Activated CD4-positive, CD25-positive, alpha-beta regulatory T cell treated with anti-CD3 and anti-CD28 coated beads, Interleukin-2, amount 50 U/mL, for 24 hours (primary cell): ENCODE measurements at regions not wholly inside any gene's neighbourhood (a gene's known extent, or its start where the extent isn't known, plus 50 kb on each side); places are given as distances from the start of the nearest gene placed in this dataset.
"Not testable (repeated sequence)": the region's sequence is repeated elsewhere in the genome, so short reads cannot be mapped to it uniquely, and the experiment has no call there.

Experiments used
- ATAC-seq, 2 donors: fragments of 150-1000 bp; cut with Tn5 transposase; one replicate each; pipeline ENCODE4 v1.10.0; 2021; ENCODE audit warnings: mild to moderate bottlenecking in 1 of 2, moderate library complexity in 1 of 2

DNA sequence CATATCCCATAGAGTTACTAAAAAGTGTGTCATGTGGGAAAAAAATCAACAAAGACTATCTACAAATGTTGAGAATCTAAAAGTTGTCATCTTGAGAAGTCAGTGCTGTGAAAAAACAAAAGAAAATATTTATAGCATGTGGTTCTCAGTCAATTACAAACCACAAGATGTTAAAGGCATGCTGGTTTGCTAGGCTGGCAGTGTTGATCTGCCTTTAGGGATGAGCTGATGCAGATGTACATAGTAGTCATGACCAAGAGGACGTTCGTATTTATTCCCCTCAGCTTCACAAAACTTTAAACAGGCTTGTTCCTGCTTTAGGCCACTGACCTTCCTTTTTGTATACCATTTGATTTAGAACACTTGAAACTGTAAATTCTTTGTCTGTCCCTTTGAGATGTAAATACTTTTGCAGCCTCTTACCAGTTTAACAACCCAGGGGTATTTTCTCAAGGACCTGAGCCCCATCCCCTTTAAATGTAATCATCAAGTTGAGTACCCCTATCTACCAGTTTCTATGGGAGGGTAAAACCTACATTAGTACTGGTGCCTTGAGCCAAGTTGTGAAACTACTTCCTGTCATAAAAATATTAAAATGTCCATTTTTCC lies 446.6 kb downstream of the KCNJ18 start:
- no peak for ATAC-seq

DNA sequence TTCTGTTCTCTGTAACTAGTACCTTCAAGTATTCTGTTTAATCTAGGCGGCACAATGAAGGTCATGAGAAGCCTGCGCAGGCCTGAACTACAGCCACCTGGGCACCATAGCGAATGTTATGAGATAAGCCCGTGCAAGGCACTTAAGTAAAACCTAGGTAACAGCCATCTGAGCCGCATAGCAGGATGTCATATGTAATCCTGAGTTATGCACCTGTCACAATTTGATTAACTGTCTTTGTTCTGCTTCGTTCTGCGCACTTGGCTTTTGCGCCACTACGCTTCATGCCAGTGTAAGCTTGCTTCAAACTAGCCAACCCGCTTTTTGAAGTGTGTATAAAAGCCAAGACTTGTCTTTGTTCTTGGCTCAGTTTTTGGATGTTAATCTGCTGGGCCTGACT lies 449.8 kb downstream of the KCNJ18 start:
- ATAC-seq = no peak

DNA sequence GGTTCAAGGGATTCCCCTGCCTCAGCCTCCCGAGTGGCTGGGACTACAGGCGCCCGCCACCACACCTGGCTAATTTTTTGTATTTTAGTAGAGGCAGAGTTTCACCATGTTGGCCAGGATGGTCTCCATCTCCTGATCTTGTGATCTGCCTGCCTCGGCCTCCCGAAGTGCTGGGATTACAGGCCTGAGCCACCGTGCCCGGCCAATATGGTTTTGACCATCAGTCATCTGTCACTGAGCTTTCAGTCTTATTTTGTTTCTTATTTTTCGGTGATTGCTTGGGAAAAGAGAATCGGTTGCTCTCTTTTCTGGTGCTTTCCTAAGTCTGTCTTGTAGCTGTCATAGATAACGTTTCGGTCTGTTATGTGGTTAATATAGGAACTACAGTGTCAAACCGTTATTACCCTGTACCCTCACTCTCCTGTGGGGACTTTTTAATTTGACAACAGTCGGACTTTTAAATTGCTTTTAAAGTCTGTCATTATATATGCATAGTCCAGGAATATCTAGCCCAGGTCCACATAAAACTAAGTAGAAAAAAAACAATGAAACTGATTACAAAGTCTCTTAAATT lies 453.4 kb downstream of the KCNJ18 start:
- ATAC-seq = no peak

DNA sequence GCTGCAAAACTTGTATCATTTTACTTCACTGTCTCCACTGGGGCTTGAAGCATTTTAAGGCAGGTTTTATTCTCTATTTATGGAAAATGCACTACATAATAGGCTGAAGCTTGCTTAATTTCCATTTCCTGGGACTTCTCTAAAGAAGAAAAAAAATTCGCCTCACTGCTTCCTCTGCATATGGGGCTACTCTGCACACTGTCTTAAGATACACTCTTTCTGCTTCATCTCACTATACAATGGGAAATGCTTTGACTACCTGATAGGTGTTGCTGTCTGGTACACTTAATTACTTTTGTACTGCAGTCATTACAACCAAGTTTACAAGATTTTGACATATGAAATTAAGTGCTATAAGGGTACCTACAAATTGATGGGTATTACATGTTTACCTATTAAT lies 466.0 kb downstream of the KCNJ18 start:
- ATAC-seq = no peak

DNA sequence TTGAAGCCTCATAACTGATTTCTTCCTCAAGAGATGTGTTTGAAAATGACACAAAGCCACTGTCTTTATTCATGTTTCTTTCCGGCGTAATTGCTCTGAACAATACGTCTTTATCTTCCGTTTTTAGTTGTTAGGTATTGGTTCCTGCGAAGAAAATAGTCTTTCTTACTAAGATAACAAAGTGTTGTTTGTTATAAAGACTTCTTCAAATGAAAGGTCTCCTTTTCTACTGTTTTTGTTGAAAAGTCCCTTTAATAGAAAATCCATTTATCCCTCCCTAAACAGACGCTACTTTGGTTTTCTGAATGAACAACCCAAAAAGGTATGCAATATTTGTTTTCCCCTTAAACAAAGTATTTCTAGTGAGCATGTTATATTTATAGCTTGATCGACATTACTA lies 469.1 kb downstream of the KCNJ18 start:
- ATAC-seq = no peak

DNA sequence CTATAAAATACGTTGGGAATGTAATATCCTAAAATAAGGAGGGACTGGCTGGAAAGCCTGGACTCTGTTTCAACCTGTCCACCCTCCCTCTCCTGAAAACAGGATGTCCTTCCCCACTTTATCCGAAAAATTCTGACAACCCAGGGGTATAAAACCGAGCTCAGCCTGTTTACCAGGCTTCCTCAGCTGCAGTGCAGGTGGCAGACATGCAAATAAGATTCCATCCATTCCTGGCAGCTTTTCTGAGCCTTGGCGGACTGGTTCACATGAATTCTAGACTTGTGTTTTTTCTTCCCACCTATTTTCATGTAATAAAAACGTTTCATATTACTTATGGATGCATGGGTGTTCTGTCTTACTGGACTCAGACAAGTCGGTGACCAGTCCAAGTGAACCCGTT lies 479.3 kb downstream of the KCNJ18 start:
- ATAC-seq = no peak

DNA sequence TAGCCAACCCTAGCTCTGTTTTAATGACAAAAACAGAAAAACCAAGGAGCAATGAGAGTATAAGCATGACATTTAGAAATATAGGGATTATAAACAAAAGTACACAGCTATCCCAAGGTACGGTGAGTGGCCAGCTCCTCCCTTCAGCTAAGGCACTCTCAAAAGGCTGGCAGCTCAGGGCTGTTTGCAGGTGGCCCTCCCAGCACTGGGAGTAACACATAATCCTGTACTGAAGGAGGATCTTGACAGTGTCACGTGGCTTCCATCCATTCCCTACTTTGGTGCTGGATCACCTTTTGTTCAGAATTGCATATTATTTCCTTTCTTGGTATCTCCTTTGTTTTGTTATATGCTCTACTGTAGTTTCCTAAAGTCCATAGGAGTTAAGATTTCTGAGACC lies 500.8 kb downstream of the KCNJ18 start:
- no peak for ATAC-seq

DNA sequence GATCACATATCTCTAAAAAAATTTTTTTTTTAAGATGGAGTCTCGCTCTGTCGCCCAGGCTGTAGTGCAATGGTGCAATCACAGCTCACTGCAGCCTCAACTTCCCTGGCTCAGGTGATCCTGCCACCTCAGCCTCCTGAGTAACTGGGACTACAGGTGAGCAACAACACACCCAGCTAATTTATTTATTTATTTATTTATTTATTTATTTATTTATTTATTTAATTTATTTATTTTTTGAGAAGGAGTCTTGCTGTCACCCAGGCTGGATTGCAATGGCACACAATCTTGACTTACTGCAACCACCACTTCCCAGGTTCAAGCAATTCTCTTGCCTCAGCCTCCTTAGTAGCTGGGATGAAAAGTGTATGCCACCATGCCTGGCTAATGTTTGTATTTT lies 507.9 kb downstream of the KCNJ18 start:
- not testable (repeated sequence) for ATAC-seq

DNA sequence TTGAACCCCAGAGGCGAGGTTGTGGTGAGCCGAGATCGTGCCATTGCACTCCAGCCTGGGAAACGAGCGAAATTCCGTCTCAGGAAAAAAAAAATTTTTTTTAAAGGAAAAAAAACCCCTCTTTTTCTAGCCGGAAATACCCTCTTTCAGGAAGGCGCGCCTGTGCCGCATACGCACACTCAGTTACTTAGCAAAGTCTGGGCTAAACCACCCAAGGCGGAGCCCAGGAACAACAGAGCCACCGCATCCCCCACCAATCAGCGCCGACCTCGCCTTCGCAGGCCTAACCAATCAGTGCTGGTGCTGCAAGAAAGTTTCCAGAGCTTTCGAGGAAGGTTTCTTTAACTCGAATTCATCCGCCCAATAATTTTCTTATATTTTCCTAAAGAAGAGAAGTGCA lies 510.4 kb downstream of the KCNJ18 start:
- ATAC-seq = peak; percentile 45 to 51

DNA sequence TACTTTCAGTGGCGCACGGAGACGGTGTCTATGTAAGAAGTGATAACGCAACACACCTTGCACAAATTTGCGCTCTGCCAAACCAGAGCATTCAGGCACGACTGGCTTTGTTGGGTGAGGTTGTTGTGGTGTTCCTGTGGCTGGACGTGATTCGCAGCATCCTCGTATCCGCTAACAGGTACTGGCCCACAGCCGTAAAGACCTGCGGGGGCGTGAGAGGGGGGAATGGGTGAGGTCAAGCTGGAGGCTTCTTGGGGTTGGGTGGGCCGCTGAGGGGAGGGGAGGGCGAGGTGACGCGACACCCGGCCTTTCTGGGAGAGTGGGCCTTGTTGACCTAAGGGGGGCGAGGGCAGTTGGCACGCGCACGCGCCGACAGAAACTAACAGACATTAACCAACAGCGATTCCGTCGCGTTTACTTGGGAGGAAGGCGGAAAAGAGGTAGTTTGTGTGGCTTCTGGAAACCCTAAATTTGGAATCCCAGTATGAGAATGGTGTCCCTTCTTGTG lies 510.9 kb downstream of the KCNJ18 start:
- ATAC-seq = no peak

DNA sequence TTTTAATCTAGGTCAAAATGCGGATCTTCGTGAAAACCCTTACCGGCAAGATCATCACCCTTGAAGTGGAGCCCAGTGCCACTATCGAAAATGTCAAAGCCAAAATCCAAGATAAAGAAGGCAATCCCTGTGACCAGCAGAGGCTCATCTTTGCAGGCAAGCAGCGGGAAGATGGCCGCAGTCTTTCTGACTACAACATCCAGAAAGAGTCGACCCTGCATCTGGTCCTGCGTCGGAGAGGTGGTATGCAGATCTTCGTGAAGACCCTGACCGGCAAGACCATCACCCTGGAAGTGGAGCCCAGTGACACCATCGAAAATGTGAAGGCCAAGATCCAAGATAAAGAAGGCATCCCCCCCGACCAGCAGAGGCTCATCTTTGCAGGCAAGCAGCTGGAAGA lies 511.8 kb downstream of the KCNJ18 start:
- ATAC-seq = not testable (repeated sequence)

DNA sequence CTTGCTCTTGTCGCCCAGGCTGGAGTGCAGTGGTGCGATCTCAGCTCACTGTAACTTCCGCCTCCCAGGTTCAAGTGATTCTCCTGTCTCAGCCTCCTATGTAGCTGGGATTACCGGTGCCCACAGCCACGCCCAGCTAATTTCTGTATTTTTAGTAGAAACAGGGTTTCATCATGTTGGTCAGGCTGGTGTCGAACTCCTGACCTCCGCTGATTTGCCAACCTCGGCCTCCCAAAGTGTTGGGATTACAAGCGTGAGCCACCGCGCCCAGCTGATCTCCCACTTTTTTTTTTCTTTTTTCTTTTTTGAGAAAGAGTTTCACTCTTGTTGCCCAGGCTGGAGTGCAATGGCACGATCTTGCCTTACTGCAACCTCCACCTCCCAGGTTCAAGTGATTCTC lies 517.9 kb downstream of the KCNJ18 start:
- ATAC-seq = not testable (repeated sequence)

DNA sequence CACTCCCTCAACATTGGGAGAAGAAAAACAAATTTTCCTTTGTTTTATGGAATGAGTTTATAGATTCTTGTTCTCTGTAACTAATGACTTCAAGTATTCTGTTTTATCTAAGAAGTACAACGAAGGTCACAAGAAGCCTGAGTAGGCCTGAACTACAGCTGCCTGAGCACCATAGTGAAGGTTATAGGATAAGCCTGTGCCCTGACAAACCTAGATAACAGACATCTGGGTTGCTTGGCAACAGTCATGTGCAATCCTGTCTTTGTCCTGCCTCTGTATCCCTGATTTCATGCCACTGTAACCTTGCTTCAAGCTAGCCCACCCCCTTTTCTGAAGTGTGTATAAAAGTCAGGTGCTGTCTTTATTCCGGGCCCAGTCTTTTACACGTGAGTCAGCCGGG lies 520.8 kb downstream of the KCNJ18 start:
- not testable (repeated sequence) for ATAC-seq

DNA sequence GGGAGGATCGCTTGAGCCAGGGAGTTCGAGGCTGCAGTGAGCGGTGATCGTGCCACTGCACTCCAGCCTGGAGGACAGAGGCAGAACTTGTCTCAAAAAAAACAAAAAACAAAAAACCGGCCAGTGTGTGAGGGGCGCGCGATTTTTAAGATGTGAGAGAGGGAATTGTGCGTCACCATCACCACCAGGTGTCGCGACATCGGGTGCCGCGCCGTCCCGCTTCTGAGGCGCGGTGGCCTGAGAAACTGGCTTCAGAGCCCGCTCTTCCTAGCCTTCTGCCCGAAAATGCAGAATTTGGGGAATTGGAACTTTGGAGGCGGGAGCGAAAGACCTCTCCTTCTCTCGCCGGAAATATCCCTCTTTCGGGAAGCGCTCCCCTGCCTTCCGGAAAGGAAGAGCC lies 524.8 kb downstream of the KCNJ18 start:
- no peak for ATAC-seq

DNA sequence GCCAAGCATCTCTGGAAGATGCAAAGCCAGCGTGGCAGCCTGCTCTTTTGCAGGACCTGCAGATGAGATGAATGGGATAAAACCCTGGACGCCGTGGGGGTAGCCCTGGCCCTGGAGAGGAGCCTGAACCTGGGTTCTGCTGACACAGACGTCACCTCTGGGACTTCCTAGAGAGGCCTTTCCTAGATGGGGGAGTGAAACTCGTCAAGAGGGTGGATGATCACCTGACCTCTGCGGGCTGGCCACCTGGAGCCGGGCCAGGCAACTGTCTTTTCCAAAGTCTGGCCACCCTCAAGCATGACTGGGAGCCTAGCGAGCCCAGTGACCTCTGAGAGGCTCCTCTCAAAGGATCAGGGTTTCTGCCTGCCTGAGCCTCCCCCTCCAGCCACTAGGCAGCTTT lies 529.0 kb downstream of the KCNJ18 start:
- ATAC-seq = no peak

DNA sequence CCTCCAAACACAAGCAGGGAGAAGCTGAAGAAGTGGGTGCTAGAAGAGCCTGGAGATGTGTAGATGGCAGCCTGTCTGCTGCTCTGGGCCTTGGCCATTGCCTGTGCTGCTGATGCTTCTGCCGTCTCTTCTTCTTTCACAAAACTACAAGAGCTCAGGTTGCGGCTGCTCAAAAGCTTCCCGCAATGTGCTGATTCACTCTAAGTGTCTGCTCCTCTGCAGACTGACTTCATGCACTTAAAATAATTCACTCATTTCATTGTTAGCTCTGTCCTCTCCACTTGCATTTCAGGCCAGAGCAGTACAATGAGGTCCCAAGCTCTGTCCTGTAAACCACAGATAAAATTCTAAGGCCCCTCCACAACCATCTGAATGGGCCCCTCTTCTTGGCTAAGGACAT lies 534.2 kb downstream of the KCNJ18 start:
- not testable (repeated sequence) for ATAC-seq

DNA sequence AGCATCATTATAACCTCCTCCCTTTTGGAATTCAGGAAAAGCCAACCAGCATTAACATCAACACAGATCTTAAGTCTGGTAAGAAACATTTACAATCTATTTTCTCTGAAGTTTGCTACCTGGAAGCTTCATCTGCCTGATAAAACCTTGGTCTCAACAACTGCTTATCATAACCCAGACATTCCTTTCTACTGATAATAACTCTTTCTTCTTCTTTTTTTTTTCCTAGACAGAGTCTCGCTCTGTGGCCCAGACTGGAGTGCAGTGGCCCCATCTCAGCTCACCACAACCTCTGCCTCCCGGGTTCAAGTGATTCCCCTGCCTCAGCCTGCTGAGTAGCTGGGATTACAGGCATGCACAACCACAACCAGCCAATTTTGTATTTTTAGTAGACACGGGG lies 534.6 kb downstream of the KCNJ18 start:
- not testable (repeated sequence) for ATAC-seq

DNA sequence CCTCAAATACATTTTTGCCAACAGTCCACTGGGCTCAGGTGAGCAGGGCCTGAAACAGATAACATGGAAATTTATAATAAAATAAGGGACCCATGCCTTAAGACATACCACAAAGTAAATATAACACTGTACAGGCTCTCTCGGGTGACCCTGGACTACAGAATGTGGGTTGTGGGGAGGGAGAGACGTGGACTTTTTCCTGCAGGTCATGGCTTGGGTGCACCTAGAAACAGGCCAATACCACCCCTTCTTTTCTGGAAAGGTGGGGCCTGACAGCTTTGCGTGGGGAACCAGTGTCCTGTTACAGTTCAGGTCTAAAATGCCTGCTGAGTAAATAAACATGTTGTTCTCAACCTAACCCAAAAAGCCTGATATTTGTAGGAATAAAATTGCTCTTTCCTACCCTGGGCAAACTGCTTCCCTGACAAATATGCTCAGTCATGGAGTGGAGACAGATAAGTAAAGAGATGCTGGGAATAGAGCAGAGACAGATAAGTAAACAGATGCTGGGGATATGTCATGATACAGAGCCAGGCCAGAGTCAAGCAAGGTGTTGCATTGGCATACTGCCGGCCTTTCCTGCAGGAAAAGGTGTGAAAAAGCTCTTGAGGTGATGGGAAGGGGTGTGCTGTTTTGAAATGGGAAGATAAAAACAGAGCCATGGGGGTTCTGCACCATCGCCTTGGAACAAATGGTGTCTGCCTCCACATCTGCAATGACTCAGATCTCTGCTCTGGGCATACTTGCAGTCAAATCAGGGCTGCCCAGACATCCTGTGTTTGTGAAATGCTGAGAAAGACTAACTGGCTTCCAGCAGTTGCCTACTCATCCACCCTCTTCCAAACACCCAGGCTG lies 535.6 kb downstream of the KCNJ18 start:
- ATAC-seq = not testable (repeated sequence)

DNA sequence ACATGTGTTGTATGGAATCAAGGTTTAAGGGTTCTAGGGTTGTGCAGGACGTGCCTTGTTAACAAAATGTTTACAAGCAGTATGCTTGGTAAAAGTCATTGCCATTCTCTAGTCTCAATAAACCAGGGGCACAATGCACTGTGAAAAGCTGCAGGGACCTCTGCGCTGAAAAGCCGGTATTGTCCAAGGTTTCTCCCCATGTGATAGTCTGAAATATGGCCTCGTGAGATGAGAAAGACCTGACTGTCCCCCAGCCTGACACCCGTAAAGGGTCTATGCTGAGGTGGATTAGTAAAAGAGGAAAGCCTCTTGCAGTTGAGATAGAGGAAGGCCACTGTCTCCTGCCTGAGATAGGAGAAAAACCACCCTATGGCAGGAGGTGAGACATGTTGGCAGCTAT lies 537.5 kb downstream of the KCNJ18 start:
- ATAC-seq = not testable (repeated sequence)

DNA sequence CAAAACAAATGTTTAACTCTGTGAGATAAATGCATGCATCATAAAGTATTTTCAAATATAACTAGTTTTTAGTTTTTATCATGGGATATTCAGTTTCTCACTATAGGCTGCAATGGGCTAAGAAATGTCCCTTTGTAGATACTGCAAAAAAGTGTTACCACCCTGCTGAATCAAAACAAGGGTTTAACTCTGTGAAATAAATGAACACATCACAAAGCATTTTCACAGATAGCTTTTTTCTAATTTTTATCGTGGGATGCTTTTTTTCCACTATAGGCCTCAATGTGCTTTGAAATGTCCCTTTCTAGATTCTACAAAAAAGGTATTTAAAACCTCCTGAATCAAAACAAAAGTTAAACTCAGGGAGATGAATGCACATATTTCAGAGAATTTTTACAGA lies 541.1 kb downstream of the KCNJ18 start:
- no peak for ATAC-seq

DNA sequence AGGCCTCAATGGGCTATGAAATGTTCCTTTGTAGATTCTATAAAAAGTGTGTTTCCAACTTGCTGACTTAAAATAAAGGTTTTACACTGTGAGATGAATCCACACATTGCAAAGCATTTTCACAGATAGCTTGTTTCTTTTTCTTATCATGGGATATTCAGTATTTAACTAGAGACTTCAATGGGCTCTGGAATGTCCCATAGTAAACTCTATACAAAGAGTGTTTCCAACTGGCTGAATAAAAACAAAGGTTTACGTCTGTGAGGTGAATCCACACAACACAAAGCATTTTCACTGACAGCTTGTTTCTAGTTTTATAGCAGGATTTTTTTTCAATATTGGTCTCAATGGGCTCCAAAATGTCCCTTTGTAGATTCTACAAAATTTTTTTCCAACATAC lies 550.1 kb downstream of the KCNJ18 start:
- no peak for ATAC-seq

DNA sequence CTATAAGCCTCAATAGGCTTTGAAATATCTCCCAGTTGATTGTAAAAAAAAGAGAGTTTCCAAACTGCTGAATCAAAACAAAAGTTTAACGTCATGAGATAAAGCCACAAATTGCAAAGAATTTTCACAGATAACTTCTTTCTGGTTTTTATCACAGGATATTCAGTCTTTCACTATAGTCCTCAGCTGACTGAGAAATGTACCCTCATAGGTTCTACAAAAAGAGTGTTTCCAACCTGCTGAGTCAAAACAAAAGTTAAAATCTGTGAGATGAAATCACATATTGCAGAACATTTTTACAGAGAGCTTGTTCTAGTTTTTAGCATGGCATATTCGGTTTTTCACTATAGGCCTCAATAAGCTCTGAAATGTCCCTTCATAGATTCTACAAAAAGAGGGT lies 559.2 kb downstream of the KCNJ18 start:
- ATAC-seq = no peak

DNA sequence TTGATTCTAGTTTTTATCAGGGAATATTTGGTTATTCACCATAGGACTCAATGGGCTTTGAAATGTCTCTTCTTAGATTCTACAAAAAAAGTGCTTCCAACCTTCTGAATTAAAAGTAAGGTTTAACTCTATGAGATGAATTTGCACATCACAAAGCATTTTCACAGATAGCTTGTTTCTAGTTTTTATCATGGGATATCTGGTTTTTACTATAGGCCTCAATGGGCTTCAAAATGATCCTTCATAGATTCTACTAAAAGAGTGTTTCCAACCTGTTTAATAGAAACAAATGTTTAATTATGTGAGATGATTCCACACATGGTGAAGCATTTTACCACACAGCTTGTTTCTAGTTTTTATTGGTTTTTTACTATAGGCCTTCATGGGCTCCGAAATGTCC lies 560.7 kb downstream of the KCNJ18 start:
- no peak for ATAC-seq

DNA sequence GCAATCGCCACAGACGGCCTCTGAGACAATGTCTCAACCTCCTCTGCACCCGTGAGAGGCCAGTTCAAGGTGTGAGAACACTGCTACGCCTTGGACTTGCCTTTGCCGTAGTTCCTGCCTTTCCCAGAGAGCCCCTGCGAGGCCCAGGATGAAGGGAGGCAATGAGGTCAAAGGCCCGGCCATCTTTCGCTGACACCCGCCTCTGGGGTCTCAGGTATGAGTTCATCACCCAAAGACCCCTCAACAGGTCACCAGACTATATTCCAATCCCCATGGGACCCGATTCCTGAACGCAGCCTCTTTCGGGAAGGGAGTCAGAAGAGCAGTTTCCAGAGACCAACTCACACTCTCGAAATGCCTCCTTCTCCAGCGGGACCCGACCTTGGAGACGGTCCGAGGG lies 573.5 kb downstream of the KCNJ18 start:
- no peak for ATAC-seq
